ENCODE measurements at regions not wholly inside any gene's neighbourhood (a gene's known extent, or its start where the extent isn't known, plus 50 kb on each side); places are given as distances from the start of the nearest gene placed in this dataset.

DNA sequence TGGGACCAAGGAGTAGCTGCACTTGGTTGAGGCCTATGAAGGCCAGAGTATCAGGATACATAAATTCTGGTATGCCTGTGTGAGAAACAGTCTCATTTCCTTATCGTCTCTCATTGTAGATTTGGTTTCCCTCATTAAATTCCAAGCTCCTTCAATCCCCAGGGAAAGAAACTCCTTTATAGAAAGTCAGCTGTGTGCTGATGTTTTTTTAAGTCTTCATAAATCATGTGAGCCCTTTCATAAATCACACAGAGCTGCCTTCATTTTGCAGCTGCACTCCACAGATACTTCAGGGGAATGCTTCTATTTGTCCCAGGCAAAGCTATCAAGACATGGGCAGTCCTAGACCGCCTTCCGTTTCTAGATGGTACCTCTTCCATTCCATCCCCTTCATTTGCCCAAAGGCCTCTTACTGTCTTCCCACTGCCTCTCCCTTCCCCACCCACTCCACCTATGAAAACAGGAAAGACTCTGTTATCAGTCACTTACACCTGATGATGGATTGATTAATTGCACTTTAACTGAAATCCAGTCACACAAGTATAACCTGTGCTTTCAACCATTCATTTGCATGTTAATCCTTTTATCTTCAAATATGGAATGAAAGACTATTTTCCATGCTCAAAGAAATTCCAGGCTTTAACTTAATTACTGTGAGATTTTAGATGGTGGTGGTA lies 290.2 kb downstream of the C7orf25 start:
- TF ChIP-seq, protein P1, sequence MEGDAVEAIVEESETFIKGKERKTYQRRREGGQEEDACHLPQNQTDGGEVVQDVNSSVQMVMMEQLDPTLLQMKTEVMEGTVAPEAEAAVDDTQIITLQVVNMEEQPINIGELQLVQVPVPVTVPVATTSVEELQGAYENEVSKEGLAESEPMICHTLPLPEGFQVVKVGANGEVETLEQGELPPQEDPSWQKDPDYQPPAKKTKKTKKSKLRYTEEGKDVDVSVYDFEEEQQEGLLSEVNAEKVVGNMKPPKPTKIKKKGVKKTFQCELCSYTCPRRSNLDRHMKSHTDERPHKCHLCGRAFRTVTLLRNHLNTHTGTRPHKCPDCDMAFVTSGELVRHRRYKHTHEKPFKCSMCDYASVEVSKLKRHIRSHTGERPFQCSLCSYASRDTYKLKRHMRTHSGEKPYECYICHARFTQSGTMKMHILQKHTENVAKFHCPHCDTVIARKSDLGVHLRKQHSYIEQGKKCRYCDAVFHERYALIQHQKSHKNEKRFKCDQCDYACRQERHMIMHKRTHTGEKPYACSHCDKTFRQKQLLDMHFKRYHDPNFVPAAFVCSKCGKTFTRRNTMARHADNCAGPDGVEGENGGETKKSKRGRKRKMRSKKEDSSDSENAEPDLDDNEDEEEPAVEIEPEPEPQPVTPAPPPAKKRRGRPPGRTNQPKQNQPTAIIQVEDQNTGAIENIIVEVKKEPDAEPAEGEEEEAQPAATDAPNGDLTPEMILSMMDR (IDR thresholded peaks at IDR 0.05) = no peak
- TF ChIP-seq POLR2A (IDR thresholded peaks at IDR 0.05) = no peak

Measured in body of pancreas (tissue), 4 donors.